ENCODE measurements at regions not wholly inside any gene's neighbourhood (a gene's known extent, or its start where the extent isn't known, plus 50 kb on each side); places are given as distances from the start of the nearest gene placed in this dataset.
"Not testable (repeated sequence)": the region's sequence is repeated elsewhere in the genome, so short reads cannot be mapped to it uniquely, and the experiment has no call there.

- H3K4me2 ChIP-seq = no peak overlapping the region
- peaks cover 9% of the 10 kb centered on the region for H3K9me3 ChIP-seq
- H3K4me1 ChIP-seq = no peaks in the 10 kb centered on the region
- H3K27ac ChIP-seq = no peak overlapping the region
- no peak overlapping the region for H3K9ac ChIP-seq
- TF ChIP-seq Cebpa-rat (IDR thresholded peaks at IDR 0.05) = no peak
- H3K4me3 ChIP-seq = no peak overlapping the region
- H3K27me3 ChIP-seq = no peaks in the 10 kb centered on the region
- no peaks in the 10 kb centered on the region for H4K20me1 ChIP-seq
- H3K36me3 ChIP-seq = no peaks in the 10 kb centered on the region
These were observed 66.2 kb downstream of the SC5D start for GRCh38 chr11:121358760-121359159.

DNA sequence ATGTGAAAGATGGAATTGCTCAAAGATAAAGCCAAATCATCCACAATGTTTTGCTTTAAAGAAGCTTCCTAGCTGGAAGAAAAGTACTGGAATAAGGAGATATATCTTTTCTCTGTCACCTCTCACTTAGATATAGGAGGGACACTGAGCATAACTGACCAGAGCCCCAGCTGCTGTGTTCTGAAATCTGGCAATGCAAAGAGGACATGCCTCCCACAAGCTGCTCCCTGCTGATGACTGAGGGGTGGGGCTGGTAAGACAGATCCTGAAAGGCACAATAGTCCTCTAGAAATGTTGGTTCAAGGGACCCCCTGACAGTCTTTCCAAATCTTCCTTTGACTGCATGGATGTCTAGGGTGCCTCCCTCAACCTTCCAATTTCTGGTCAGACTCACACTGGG lies 67.0 kb downstream of the SC5D start:
- H3K4me1 ChIP-seq = no peaks in the 10 kb centered on the region
- TF ChIP-seq Cebpa-rat (IDR thresholded peaks at IDR 0.05) = no peak
- no peak overlapping the region for H3K4me2 ChIP-seq
- H3K4me3 ChIP-seq = no peak overlapping the region
- H3K9me3 ChIP-seq = peaks cover 15% of the 10 kb centered on the region
- no peaks in the 10 kb centered on the region for H4K20me1 ChIP-seq
- no peak overlapping the region for H3K27ac ChIP-seq
- no peaks in the 10 kb centered on the region for H3K27me3 ChIP-seq
- no peak overlapping the region for H3K9ac ChIP-seq
- no peaks in the 10 kb centered on the region for H3K36me3 ChIP-seq

- not testable (repeated sequence) for H3K36me3 ChIP-seq, H3K4me3 ChIP-seq, H3K27me3 ChIP-seq, H4K20me1 ChIP-seq, H3K27ac ChIP-seq, H3K4me2 ChIP-seq, H3K9ac ChIP-seq
- Histone ChIP-seq H3K4me1 (peaks cover 27% of the 10 kb centered on the region), H3K9me3 (peaks cover 23% of the 10 kb centered on the region)
These were observed 70.4 kb downstream of the SC5D start for GRCh38 chr11:121362955-121363354.

DNA sequence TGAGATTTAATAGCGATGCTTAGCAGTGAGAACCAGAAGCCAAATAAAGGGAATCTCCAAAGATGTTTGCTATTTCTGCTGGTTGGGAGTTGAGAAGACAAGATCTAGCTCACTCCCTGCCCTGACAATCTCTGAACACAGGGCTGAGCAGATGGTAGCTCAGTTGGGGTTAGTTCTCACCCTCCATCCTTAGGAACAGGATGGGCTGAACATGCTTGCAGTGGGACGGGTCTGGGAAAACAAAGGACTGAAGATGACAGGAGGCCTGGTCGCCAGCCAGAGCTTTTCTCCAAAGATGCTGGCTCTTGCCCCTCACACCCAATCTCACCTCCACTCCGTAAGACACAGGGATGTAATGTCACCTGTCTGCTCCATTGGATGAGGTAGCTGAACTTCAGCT lies 72.7 kb downstream of the SC5D start:
- H3K27ac ChIP-seq = no peak overlapping the region
- H3K4me3 ChIP-seq = no peak overlapping the region
- H3K4me1 ChIP-seq = peaks cover 38% of the 10 kb centered on the region
- H4K20me1 ChIP-seq = no peaks in the 10 kb centered on the region
- peak overlapping the region; percentile 87; the same call in 1 of the 2 replicates for H3K4me2 ChIP-seq
- TF ChIP-seq Cebpa-rat (IDR thresholded peaks at IDR 0.05) = no peak
- H3K9ac ChIP-seq = no peak overlapping the region
- H3K36me3 ChIP-seq = no peaks in the 10 kb centered on the region
- H3K27me3 ChIP-seq = no peaks in the 10 kb centered on the region
- peaks cover 23% of the 10 kb centered on the region for H3K9me3 ChIP-seq

GRCh38 chr11:121366038-121366437 lies 73.5 kb downstream of the SC5D start:
- Histone ChIP-seq H3K9ac (no peak overlapping the region), H4K20me1 (no peaks in the 10 kb centered on the region), H3K4me2 (peak overlapping the region; percentile 87), H3K9me3 (peaks cover 23% of the 10 kb centered on the region), H3K4me3 (no peak overlapping the region), H3K27me3 (no peaks in the 10 kb centered on the region), H3K27ac (peak overlapping the region; percentile 77), H3K36me3 (no peaks in the 10 kb centered on the region), H3K4me1 (peaks cover 38% of the 10 kb centered on the region)
- no peak for TF ChIP-seq Cebpa-rat (IDR thresholded peaks at IDR 0.05)

- Histone ChIP-seq H4K20me1 (no peaks in the 10 kb centered on the region), H3K36me3 (no peaks in the 10 kb centered on the region), H3K4me3 (peak overlapping the region; percentile 49), H3K9ac (peak overlapping the region; percentile 60; the same call in 1 of the 2 replicates), H3K4me2 (peak overlapping the region; percentile 87), H3K27ac (peak overlapping the region; percentile 77), H3K27me3 (no peaks in the 10 kb centered on the region), H3K9me3 (peaks cover 23% of the 10 kb centered on the region), H3K4me1 (peaks cover 38% of the 10 kb centered on the region)
- no peak for TF ChIP-seq Cebpa-rat (IDR thresholded peaks at IDR 0.05)
These were observed 74.7 kb downstream of the SC5D start for GRCh38 chr11:121367001-121367843.

DNA sequence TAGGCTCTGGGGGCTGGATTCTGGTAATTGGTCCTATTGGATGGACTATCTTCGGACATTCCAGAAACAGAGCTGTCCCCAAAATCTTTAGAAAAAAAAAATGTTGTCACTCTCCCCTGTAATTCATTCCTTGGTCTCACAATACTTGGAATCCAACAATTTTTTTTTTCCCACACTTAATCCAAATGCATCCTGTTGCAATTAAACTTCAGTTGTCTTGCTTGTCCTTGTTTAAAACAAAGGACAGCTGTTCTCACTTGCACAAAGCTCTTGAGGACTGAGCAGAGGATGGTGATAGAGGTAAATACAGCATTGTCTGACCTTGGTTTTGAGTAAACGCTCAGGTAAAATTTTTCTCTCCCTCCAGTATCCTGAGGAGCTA lies 75.3 kb downstream of the SC5D start:
- Histone ChIP-seq H3K4me2 (peak overlapping the region; percentile 87), H3K9ac (no peak overlapping the region), H4K20me1 (no peaks in the 10 kb centered on the region), H3K4me1 (peaks cover 42% of the 10 kb centered on the region), H3K4me3 (no peak overlapping the region), H3K36me3 (no peaks in the 10 kb centered on the region), H3K9me3 (peaks cover 22% of the 10 kb centered on the region), H3K27me3 (no peaks in the 10 kb centered on the region), H3K27ac (no peak overlapping the region)
- no peak for TF ChIP-seq Cebpa-rat (IDR thresholded peaks at IDR 0.05)

DNA sequence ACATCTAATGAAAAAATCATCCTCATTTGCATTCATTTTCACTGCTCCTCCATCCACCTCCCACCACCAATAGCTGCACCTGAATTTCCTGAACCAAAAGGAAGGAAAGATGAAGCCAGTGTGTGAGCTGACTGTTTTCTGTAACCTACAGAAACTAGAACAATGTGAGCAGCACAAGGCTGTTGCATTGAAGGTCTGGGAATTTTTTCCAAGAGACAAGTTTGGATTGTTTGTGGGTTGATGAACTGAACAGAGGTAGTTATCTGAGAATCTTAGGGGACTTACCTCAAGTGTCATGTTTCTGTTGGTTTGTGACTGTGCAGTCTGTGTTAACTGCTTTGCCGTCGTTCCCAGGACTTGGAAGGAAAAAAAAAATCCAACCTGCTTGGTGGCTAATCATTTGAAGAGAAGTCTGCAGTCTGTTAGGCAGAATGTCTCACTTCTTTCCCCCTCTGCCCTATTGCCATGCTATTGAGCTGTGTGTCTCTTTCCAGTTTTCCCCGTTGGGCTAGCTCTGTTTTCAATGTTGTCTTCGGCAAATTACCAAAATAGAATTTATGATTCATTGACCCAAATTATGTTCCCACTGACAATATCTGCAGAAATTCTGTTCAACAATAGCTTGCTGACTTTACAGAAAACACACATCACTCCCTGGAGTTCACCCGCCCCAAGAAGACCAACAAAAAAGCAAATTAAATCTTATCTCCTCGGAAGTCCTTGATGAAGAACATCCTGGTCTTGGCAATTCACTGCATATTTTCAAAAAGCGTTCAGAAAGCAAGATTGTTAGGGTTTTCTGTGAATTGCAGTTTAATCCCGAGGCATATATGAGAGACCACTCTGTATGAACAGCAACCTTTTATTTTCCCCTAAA lies 76.0 kb downstream of the SC5D start:
- H3K4me3 ChIP-seq = no peak overlapping the region
- H3K4me1 ChIP-seq = peaks cover 50% of the 10 kb centered on the region
- H3K27me3 ChIP-seq = no peaks in the 10 kb centered on the region
- H3K27ac ChIP-seq = no peak overlapping the region
- H3K36me3 ChIP-seq = no peaks in the 10 kb centered on the region
- H3K4me2 ChIP-seq = peak overlapping the region; percentile 87
- no peak for TF ChIP-seq Cebpa-rat (IDR thresholded peaks at IDR 0.05)
- no peak overlapping the region for H3K9ac ChIP-seq
- no peaks in the 10 kb centered on the region for H4K20me1 ChIP-seq
- H3K9me3 ChIP-seq = peaks cover 15% of the 10 kb centered on the region; the same call in 1 of the 2 replicates

- no peak for TF ChIP-seq Cebpa-rat (IDR thresholded peaks at IDR 0.05)
- Histone ChIP-seq H3K9ac (no peak overlapping the region), H3K4me3 (no peak overlapping the region), H3K4me1 (peaks cover 51% of the 10 kb centered on the region), H3K27ac (no peak overlapping the region), H3K27me3 (no peaks in the 10 kb centered on the region), H3K9me3 (peaks cover 10% of the 10 kb centered on the region; the same call in 1 of the 2 replicates), H3K4me2 (no peak overlapping the region), H4K20me1 (no peaks in the 10 kb centered on the region), H3K36me3 (no peaks in the 10 kb centered on the region)
These were observed 76.8 kb downstream of the SC5D start for GRCh38 chr11:121369366-121369765.

- TF ChIP-seq Cebpa-rat (IDR thresholded peaks at IDR 0.05) = no peak
- Histone ChIP-seq H3K27ac (no peak overlapping the region), H3K4me1 (peaks cover 34% of the 10 kb centered on the region), H3K27me3 (no peaks in the 10 kb centered on the region), H4K20me1 (no peaks in the 10 kb centered on the region), H3K4me3 (no peak overlapping the region), H3K36me3 (no peaks in the 10 kb centered on the region), H3K4me2 (no peak overlapping the region), H3K9ac (no peak overlapping the region), H3K9me3 (no peaks in the 10 kb centered on the region)
These were observed 79.5 kb downstream of the SC5D start for GRCh38 chr11:121372028-121372427.

All from BLaER1 (cell line).